HG03571 (cell line): ENCODE measurements at regions not wholly inside any gene's neighbourhood (a gene's known extent, or its start where the extent isn't known, plus 50 kb on each side); places are given as distances from the start of the nearest gene placed in this dataset.
A peak's percentile ranks its signal among the peaks of the same experiment; 100 is the strongest.

Experiments
- ATAC-seq: cut with Tn5 transposase; IDR thresholded peaks from one replicate; pipeline ENCODE4 v1.9.1; 2021; ENCODE audit not compliant: unreplicated experiment

- no peak for ATAC-seq
Observed at GRCh38 chr9:78781681-78782080, 484.8 kb downstream of the PSAT1 start.

- no peak for ATAC-seq
Observed at GRCh38 chr9:78782234-78782633, 485.3 kb downstream of the PSAT1 start.

GRCh38 chr9:78782858-78783257 lies 485.9 kb downstream of the PSAT1 start:
- ATAC-seq, result no peak

GRCh38 chr9:78783743-78784142 lies 486.8 kb downstream of the PSAT1 start:
- ATAC-seq, result no peak

GRCh38 chr9:78786794-78787193 lies 489.9 kb downstream of the PSAT1 start:
- no peak for ATAC-seq

GRCh38 chr9:78788101-78788500 lies 491.2 kb downstream of the PSAT1 start:
- no peak for ATAC-seq

GRCh38 chr9:78791779-78792178 lies 494.9 kb downstream of the PSAT1 start:
- ATAC-seq, result no peak

GRCh38 chr9:78792745-78793144 lies 495.8 kb downstream of the PSAT1 start:
- ATAC-seq, result no peak

- ATAC-seq, result no peak
Observed at GRCh38 chr9:78805771-78806170, 508.8 kb downstream of the PSAT1 start.

GRCh38 chr9:78806492-78807160 lies 509.7 kb downstream of the PSAT1 start:
- ATAC-seq, result no peak

- ATAC-seq, result no peak
Observed at GRCh38 chr9:78807286-78807685, 510.4 kb downstream of the PSAT1 start.

- no peak for ATAC-seq
Observed at GRCh38 chr9:78808048-78808447, 511.1 kb downstream of the PSAT1 start.

GRCh38 chr9:78811622-78812276 lies 514.8 kb downstream of the PSAT1 start:
- no peak for ATAC-seq

- ATAC-seq, result no peak
Observed at GRCh38 chr9:78812665-78813064, 515.7 kb downstream of the PSAT1 start.

- ATAC-seq, result no peak
Observed at GRCh38 chr9:78813602-78814180, 516.8 kb downstream of the PSAT1 start.

GRCh38 chr9:78821126-78821822 lies 524.3 kb downstream of the PSAT1 start:
- ATAC-seq, result peak; percentile 81

GRCh38 chr9:78826527-78826926 lies 529.6 kb downstream of the PSAT1 start:
- no peak for ATAC-seq

GRCh38 chr9:78828521-78828920 lies 531.6 kb downstream of the PSAT1 start:
- ATAC-seq, result no peak

GRCh38 chr9:78830301-78830700 lies 533.4 kb downstream of the PSAT1 start:
- no peak for ATAC-seq

- ATAC-seq, result no peak
Observed at GRCh38 chr9:78831726-78832125, 534.8 kb downstream of the PSAT1 start.

- no peak for ATAC-seq
Observed at GRCh38 chr9:78835928-78836450, 539.1 kb downstream of the PSAT1 start.

- ATAC-seq, result no peak
Observed at GRCh38 chr9:78839252-78839651, 542.3 kb downstream of the PSAT1 start.
